ENCODE measurements at regions not wholly inside any gene's neighbourhood (a gene's known extent, or its start where the extent isn't known, plus 50 kb on each side); places are given as distances from the start of the nearest gene placed in this dataset.

GRCh38 chr12:94777936-94778335 lies 127.6 kb upstream of the TMCC3 start:
- H3K36me3 Mint-ChIP-seq (ENCODE audit: insufficient read depth): no peaks in the 10 kb centered on the region
- H3K4me3 Mint-ChIP-seq (ENCODE audit: low read depth): no peak overlapping the region
- DNase-seq (ENCODE audit: low spot score, unreplicated experiment): no peak
- H3K4me1 Mint-ChIP-seq (ENCODE audit: low read depth): no peaks in the 10 kb centered on the region
- TF ChIP-seq CTCF (IDR thresholded peaks at IDR 0.05; ENCODE audit: unreplicated experiment): no peak
- peaks cover 6% of the 10 kb centered on the region for H3K9me3 Mint-ChIP-seq (ENCODE audit: low read depth)
- H3K27ac Mint-ChIP-seq: no peak overlapping the region
- no peaks in the 10 kb centered on the region for H3K27me3 Mint-ChIP-seq

DNA sequence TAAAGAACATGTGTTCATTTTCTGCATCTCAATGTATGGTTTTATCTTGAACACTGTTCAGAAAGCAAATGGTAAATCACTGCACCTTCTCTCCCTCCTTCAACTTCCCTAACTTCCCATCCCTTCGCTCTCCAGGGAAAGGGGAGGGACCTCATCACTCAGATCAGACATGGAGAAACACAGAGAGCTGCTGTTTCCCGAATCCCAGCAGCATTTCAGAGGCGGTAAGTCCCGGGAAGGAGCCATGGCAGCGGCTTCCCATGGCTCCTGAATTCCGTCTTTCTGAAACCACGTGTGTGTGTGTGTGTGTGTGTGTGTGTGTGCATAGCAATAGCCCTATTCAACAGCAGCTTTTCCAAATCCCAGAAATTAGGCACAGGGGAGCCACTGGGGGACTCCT lies 125.4 kb upstream of the TMCC3 start:
- Mint-ChIP-seq H3K4me1 (ENCODE audit: low read depth) (peaks cover 1% of the 10 kb centered on the region), H3K36me3 (ENCODE audit: insufficient read depth) (no peaks in the 10 kb centered on the region), H3K27me3 (no peaks in the 10 kb centered on the region), H3K4me3 (ENCODE audit: low read depth) (no peak overlapping the region), H3K9me3 (ENCODE audit: low read depth) (no peaks in the 10 kb centered on the region), H3K27ac (no peak overlapping the region)
- DNase-seq (ENCODE audit: low spot score, unreplicated experiment): no peak
- TF ChIP-seq CTCF (IDR thresholded peaks at IDR 0.05; ENCODE audit: unreplicated experiment): no peak

DNA sequence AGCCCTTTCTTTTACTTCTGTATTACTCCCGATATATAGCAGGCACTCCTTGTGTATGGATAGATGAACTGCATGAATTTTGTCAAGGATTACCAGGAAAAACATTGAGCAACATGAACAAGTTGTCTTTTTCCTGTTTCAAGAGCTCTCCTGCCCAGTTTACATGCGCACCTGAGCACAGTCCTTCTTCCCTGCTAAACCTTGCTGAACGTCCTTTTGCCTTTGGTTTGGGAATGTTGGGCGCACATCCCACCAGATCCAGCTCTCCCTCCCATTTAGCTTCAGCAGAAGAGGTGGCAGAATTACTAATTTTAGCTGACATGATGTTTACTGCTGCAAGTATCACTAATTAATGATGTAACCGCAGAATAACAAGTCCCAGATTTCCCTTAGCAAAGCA lies 121.4 kb upstream of the TMCC3 start:
- no peak for DNase-seq (ENCODE audit: low spot score, unreplicated experiment)
- no peaks in the 10 kb centered on the region for H3K9me3 Mint-ChIP-seq (ENCODE audit: low read depth)
- H3K4me3 Mint-ChIP-seq (ENCODE audit: low read depth): no peak overlapping the region
- no peak overlapping the region for H3K27ac Mint-ChIP-seq
- TF ChIP-seq CTCF (IDR thresholded peaks at IDR 0.05; ENCODE audit: unreplicated experiment): no peak
- H3K36me3 Mint-ChIP-seq (ENCODE audit: insufficient read depth): no peaks in the 10 kb centered on the region
- no peaks in the 10 kb centered on the region for H3K27me3 Mint-ChIP-seq
- H3K4me1 Mint-ChIP-seq (ENCODE audit: low read depth): peaks cover 14% of the 10 kb centered on the region

GRCh38 chr12:94771199-94771598 lies 120.8 kb upstream of the TMCC3 start:
- no peak overlapping the region for H3K27ac Mint-ChIP-seq
- TF ChIP-seq CTCF (IDR thresholded peaks at IDR 0.05; ENCODE audit: unreplicated experiment): no peak
- H3K36me3 Mint-ChIP-seq (ENCODE audit: insufficient read depth): no peaks in the 10 kb centered on the region
- H3K9me3 Mint-ChIP-seq (ENCODE audit: low read depth): no peaks in the 10 kb centered on the region
- no peak for DNase-seq (ENCODE audit: low spot score, unreplicated experiment)
- H3K4me3 Mint-ChIP-seq (ENCODE audit: low read depth): no peak overlapping the region
- peaks cover 14% of the 10 kb centered on the region for H3K4me1 Mint-ChIP-seq (ENCODE audit: low read depth)
- no peaks in the 10 kb centered on the region for H3K27me3 Mint-ChIP-seq

DNA sequence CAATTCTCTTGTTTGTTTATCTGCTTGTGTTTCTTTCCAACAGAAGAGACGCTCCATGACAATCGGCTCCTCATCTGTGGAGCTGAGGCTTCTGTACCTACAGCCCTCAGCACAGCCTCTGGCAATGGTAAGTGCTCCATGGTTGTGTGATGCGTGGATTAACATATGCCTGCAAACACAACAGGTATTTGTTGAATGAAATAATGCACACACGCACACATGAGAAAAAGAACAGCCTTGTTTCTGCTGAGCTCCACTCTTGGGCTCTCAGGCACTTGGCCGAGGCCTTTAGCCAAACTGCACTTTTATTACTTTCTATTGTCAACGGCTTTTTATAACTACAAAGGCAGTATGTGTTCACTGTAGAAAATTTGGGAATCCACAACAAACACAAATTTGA lies 120.4 kb upstream of the TMCC3 start:
- Mint-ChIP-seq H3K27me3 (no peaks in the 10 kb centered on the region), H3K27ac (no peak overlapping the region), H3K9me3 (ENCODE audit: low read depth) (no peaks in the 10 kb centered on the region), H3K4me1 (ENCODE audit: low read depth) (peaks cover 14% of the 10 kb centered on the region), H3K36me3 (ENCODE audit: insufficient read depth) (no peaks in the 10 kb centered on the region), H3K4me3 (ENCODE audit: low read depth) (no peak overlapping the region)
- TF ChIP-seq CTCF (IDR thresholded peaks at IDR 0.05; ENCODE audit: unreplicated experiment): no peak
- DNase-seq (ENCODE audit: low spot score, unreplicated experiment): no peak
